ENCODE measurements at regions not wholly inside any gene's neighbourhood (a gene's known extent, or its start where the extent isn't known, plus 50 kb on each side); places are given as distances from the start of the nearest gene placed in this dataset.

DNA sequence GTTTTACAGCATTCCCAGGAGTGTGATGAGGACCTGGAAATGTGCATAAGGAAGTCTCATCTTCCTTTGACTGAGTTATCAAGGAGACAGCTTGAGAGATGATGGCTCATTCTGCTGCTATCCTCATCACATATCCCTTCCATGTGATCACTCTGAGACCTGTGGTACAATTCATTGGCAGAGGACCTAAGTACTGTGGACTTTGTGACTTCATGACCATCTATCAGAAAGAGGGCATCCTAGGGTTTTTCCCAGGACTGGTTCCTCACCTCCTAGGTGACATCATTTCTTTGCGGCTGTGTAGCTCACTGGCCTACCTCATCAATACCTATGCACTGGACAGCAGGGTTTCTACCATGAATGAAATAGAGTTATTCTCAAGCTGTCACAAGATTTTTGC is 172.1 kb upstream of the PLEKHG7 start:
- TF ChIP-seq, protein P1, sequence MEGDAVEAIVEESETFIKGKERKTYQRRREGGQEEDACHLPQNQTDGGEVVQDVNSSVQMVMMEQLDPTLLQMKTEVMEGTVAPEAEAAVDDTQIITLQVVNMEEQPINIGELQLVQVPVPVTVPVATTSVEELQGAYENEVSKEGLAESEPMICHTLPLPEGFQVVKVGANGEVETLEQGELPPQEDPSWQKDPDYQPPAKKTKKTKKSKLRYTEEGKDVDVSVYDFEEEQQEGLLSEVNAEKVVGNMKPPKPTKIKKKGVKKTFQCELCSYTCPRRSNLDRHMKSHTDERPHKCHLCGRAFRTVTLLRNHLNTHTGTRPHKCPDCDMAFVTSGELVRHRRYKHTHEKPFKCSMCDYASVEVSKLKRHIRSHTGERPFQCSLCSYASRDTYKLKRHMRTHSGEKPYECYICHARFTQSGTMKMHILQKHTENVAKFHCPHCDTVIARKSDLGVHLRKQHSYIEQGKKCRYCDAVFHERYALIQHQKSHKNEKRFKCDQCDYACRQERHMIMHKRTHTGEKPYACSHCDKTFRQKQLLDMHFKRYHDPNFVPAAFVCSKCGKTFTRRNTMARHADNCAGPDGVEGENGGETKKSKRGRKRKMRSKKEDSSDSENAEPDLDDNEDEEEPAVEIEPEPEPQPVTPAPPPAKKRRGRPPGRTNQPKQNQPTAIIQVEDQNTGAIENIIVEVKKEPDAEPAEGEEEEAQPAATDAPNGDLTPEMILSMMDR (IDR thresholded peaks at IDR 0.05): no peak
- no peak for TF ChIP-seq POLR2AphosphoS5 (IDR thresholded peaks at IDR 0.05; ENCODE audit: low read depth, low read length)
- TF ChIP-seq, protein P2, sequence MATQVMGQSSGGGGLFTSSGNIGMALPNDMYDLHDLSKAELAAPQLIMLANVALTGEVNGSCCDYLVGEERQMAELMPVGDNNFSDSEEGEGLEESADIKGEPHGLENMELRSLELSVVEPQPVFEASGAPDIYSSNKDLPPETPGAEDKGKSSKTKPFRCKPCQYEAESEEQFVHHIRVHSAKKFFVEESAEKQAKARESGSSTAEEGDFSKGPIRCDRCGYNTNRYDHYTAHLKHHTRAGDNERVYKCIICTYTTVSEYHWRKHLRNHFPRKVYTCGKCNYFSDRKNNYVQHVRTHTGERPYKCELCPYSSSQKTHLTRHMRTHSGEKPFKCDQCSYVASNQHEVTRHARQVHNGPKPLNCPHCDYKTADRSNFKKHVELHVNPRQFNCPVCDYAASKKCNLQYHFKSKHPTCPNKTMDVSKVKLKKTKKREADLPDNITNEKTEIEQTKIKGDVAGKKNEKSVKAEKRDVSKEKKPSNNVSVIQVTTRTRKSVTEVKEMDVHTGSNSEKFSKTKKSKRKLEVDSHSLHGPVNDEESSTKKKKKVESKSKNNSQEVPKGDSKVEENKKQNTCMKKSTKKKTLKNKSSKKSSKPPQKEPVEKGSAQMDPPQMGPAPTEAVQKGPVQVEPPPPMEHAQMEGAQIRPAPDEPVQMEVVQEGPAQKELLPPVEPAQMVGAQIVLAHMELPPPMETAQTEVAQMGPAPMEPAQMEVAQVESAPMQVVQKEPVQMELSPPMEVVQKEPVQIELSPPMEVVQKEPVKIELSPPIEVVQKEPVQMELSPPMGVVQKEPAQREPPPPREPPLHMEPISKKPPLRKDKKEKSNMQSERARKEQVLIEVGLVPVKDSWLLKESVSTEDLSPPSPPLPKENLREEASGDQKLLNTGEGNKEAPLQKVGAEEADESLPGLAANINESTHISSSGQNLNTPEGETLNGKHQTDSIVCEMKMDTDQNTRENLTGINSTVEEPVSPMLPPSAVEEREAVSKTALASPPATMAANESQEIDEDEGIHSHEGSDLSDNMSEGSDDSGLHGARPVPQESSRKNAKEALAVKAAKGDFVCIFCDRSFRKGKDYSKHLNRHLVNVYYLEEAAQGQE (IDR thresholded peaks at IDR 0.05; ENCODE audit: insufficient read depth in 1 of 2, low read depth in 2 of 2, low read length in 1 of 2): no peak
- TF ChIP-seq SIN3A (IDR thresholded peaks at IDR 0.05; ENCODE audit: borderline replicate concordance, insufficient read depth, low read depth, low read length): no peak
